A673 (cell line): ENCODE measurements at regions not wholly inside any gene's neighbourhood (a gene's known extent, or its start where the extent isn't known, plus 50 kb on each side); places are given as distances from the start of the nearest gene placed in this dataset.

Experiments used
- BruUV-seq: library from RNA; stranded (reverse); fragments of 400-500 nt; replicated peaks from 2 replicates; lab custom pipeline; 2021; lab: Mats Ljungman, UMichigan
- CTCF ChIA-PET: fragments of 300-600 bp; sonication (Branson Sonifier 250); formaldehyde crosslinking; loops from one replicate; lab custom pipeline; 2022; ENCODE audit warnings: antibody characterized with exemption; lab: Charles Lee
- POLR2A ChIA-PET: fragments of 300-600 bp; sonication (Branson Sonifier 250); formaldehyde crosslinking; loops from one replicate; lab custom pipeline; 2022; ENCODE audit warnings: antibody characterized with exemption; ENCODE audit not compliant: low non-redundant PET; lab: Charles Lee
- DNase-seq: peaks from one replicate; pipeline ENCODE4 v3.0.0-alpha.2; 2015; ENCODE audit warnings: low spot score
- H3K27ac ChIP-seq: fragments of 200-600 bp; sonication (generic); 2 replicates; pipeline ENCODE4 v1.5.1; 2016; ENCODE audit warnings: mixed run types, low read depth, mild to moderate bottlenecking, mixed read lengths, antibody characterized with exemption, low read length; ENCODE audit not compliant: poor library complexity, severe bottlenecking
- H3K27me3 ChIP-seq: fragments of 200-600 bp; sonication (generic); replicated peaks from 2 replicates; pipeline ENCODE4 v1.6.1; 2017; ENCODE audit warnings: mixed run types, low read depth, mild to moderate bottlenecking, mixed read lengths, antibody characterized with exemption, low read length; ENCODE audit not compliant: insufficient read depth, poor library complexity
- H3K36me3 ChIP-seq: fragments of 200-600 bp; sonication (generic); 2 replicates; pipeline ENCODE4 v1.6.1; 2016; ENCODE audit warnings: mixed run types, mild to moderate bottlenecking, mixed read lengths, antibody characterized with exemption, low read length; ENCODE audit not compliant: insufficient read depth, poor library complexity, severe bottlenecking
- H3K4me1 ChIP-seq: fragments of 200-600 bp; sonication (generic); 2 replicates; pipeline ENCODE4 v1.6.1; 2017; ENCODE audit warnings: mixed run types, mild to moderate bottlenecking, mixed read lengths, antibody characterized with exemption, low read length; ENCODE audit not compliant: insufficient read depth, poor library complexity, severe bottlenecking
- H3K4me3 ChIP-seq: fragments of 200-600 bp; sonication (generic); 2 replicates; pipeline ENCODE4 v1.5.1; 2016; ENCODE audit warnings: low read depth, mixed run types, mild to moderate bottlenecking, mixed read lengths, low read length; ENCODE audit not compliant: poor library complexity, severe bottlenecking
- H3K9me3 ChIP-seq: fragments of 200-600 bp; sonication (generic); 2 replicates; pipeline ENCODE4 v1.6.1; 2016; ENCODE audit warnings: mixed run types, low read depth, mild to moderate bottlenecking, mixed read lengths, antibody characterized with exemption, low read length; ENCODE audit not compliant: poor library complexity, severe bottlenecking
- EZH2 ChIP-seq: fragments of 200-600 bp; sonication (generic); IDR thresholded peaks from 2 replicates; pipeline ENCODE4 v1.6.1; 2017; ENCODE audit warnings: borderline replicate concordance, low read depth, mild to moderate bottlenecking, mixed read lengths, antibody characterized with exemption, low read length; ENCODE audit not compliant: poor library complexity, severe bottlenecking
- intact Hi-C: fragments of 100-400 bp; cut with micrococcal nuclease; formaldehyde crosslinking; loops from one replicate; pipeline ENCODE4 v1.10.0; 2022; ENCODE audit not compliant: unreplicated experiment
- TF ChIP-seq, protein P1 (sequence below): fragments of 300-800, 200-600 bp; sonication (generic); conservative IDR thresholded peaks from 2 replicates; pipeline ENCODE4 v1.5.1; 2017; ENCODE audit warnings: low read depth, mild to moderate bottlenecking, antibody characterized with exemption, low read length, moderate library complexity, mixed read lengths

DNA sequence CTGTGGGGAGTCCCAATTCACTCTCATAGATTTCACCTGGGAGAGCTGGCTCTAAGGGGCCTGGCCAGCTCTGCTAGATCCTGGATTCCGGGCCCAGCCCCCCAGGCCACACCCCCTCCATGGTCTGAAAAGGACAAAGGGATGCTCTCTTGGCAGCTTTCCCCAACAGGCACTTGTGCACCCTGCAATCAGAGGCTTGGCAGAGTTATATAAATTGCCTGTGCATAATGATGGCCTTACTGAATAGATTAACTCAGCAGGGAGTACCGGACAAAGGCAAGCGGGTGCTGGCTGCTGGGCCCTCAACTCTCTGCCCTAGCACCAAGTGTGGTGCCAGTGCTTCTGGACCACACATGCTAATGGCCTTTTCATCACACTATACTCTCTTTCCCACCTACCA, 461.6 kb downstream of the BUD13 start:
- no peak for TF ChIP-seq EZH2
- TF ChIP-seq, protein P1, sequence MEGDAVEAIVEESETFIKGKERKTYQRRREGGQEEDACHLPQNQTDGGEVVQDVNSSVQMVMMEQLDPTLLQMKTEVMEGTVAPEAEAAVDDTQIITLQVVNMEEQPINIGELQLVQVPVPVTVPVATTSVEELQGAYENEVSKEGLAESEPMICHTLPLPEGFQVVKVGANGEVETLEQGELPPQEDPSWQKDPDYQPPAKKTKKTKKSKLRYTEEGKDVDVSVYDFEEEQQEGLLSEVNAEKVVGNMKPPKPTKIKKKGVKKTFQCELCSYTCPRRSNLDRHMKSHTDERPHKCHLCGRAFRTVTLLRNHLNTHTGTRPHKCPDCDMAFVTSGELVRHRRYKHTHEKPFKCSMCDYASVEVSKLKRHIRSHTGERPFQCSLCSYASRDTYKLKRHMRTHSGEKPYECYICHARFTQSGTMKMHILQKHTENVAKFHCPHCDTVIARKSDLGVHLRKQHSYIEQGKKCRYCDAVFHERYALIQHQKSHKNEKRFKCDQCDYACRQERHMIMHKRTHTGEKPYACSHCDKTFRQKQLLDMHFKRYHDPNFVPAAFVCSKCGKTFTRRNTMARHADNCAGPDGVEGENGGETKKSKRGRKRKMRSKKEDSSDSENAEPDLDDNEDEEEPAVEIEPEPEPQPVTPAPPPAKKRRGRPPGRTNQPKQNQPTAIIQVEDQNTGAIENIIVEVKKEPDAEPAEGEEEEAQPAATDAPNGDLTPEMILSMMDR, result no peak
- no TSS peak for BruUV-seq
- peak; percentile 42 for DNase-seq
- Histone ChIP-seq H3K27me3 (peaks cover 15% of the 10 kb centered on the region), H3K4me1 (no peaks in the 10 kb centered on the region), H3K36me3 (no peaks in the 10 kb centered on the region), H3K27ac (no peak overlapping the region), H3K9me3 (no peaks in the 10 kb centered on the region), H3K4me3 (no peak overlapping the region)
- ChIA-PET POLR2A (no interaction called here), CTCF (no interaction called here)
- intact Hi-C loops, result no loop called here

DNA sequence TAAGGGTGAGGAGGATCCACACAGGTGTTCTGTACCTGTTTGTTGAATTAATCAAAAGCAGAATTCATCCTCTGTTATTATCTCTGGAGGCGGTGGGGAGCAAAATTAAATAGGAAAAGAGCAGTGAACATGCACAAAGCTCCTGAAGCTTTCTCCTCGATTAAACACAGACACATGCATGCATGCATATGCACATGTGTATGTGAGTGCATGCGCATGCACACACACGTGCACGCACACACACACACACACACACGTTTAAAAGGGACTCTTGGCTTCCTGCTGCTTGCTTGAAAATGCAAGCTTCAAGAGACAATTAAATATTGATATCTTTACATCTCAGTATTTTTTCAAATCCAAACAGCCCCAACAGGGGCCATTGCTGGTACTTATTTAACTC, 462.1 kb downstream of the BUD13 start:
- Histone ChIP-seq H3K4me1 (no peaks in the 10 kb centered on the region), H3K27ac (no peak overlapping the region), H3K27me3 (peaks cover 15% of the 10 kb centered on the region), H3K9me3 (no peaks in the 10 kb centered on the region), H3K36me3 (no peaks in the 10 kb centered on the region), H3K4me3 (no peak overlapping the region)
- no peak for DNase-seq
- TF ChIP-seq EZH2, result no peak
- TF ChIP-seq, protein P1, result no peak
- CTCF ChIA-PET, result no interaction called here
- no TSS peak for BruUV-seq
- intact Hi-C loops, result no loop called here
- POLR2A ChIA-PET, result no interaction called here

DNA sequence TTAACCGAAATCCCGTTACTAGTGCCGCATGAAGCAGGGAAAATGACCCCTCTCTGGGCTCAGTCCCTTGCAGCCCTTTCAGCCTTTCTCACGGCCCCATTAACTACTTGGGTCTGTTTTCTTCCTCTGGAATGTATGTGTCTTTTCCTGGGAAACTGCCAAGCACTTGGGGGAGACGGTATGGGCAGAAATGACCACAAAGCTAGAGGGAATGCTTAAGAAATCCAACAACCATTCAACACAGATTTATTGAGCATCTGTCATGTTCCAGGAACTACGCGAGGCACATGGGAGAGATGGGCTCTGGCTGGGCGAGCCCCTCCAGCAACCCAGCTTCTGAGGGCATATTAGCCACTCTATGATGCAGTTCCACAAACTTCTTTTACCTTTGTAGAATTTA, 462.6 kb downstream of the BUD13 start:
- TF ChIP-seq, protein P1, result no peak
- no peak for TF ChIP-seq EZH2
- DNase-seq, result no peak
- CTCF ChIA-PET, result no interaction called here
- no TSS peak for BruUV-seq
- intact Hi-C loops, result no loop called here
- Histone ChIP-seq H3K4me3 (no peak overlapping the region), H3K27ac (no peak overlapping the region), H3K27me3 (peaks cover 12% of the 10 kb centered on the region), H3K9me3 (no peaks in the 10 kb centered on the region), H3K4me1 (no peaks in the 10 kb centered on the region), H3K36me3 (no peaks in the 10 kb centered on the region)
- POLR2A ChIA-PET, result no interaction called here
